ENCODE measurements at regions not wholly inside any gene's neighbourhood (a gene's known extent, or its start where the extent isn't known, plus 50 kb on each side); places are given as distances from the start of the nearest gene placed in this dataset.

- WGBS, result 66% methylated on average over 3 of the region's 3 CpGs
- H3K27me3 ChIP-seq (replicated peaks; ENCODE audit: insufficient read depth), result no peaks in the 10 kb centered on the region
- DNase-seq (ENCODE audit: low spot score), result no peak
- no peaks in the 10 kb centered on the region for H3K9me3 ChIP-seq
- no peaks in the 10 kb centered on the region for H3K36me3 ChIP-seq
- no peak overlapping the region for H3K27ac ChIP-seq
- no peaks in the 10 kb centered on the region for H3K4me1 ChIP-seq (replicated peaks)
- no peak for TF ChIP-seq CTCF (IDR thresholded peaks at IDR 0.05)
- TF ChIP-seq POLR2AphosphoS5 (IDR thresholded peaks at IDR 0.05), result no peak
- no peak for TF ChIP-seq POLR2A (IDR thresholded peaks at IDR 0.05)
- intact Hi-C loops (cut with DNase I), result no loop called here
- no peak overlapping the region for H3K4me3 ChIP-seq
Measured at GRCh38 chr5:4627131-4627530, 513.0 kb upstream of the ADAMTS16 start.

- TF ChIP-seq CTCF (IDR thresholded peaks at IDR 0.05), result no peak
- TF ChIP-seq POLR2AphosphoS5 (IDR thresholded peaks at IDR 0.05), result no peak
- no peak for TF ChIP-seq POLR2A (IDR thresholded peaks at IDR 0.05)
- intact Hi-C loops (cut with DNase I), result no loop called here
- WGBS, result 69% methylated on average over 9 of the region's 9 CpGs
- Histone ChIP-seq H3K4me3 (no peak overlapping the region), H3K36me3 (no peaks in the 10 kb centered on the region), H3K27me3 (replicated peaks; ENCODE audit: insufficient read depth) (no peaks in the 10 kb centered on the region), H3K9me3 (no peaks in the 10 kb centered on the region), H3K4me1 (replicated peaks) (no peaks in the 10 kb centered on the region), H3K27ac (no peak overlapping the region)
- DNase-seq (ENCODE audit: low spot score), result no peak
Measured at GRCh38 chr5:4627929-4628328, 512.2 kb upstream of the ADAMTS16 start.

GRCh38 chr5:4628645-4629385, 511.3 kb upstream of the ADAMTS16 start:
- Histone ChIP-seq H3K4me3 (no peak overlapping the region), H3K36me3 (no peaks in the 10 kb centered on the region), H3K27ac (no peak overlapping the region), H3K4me1 (replicated peaks) (no peaks in the 10 kb centered on the region), H3K27me3 (replicated peaks; ENCODE audit: insufficient read depth) (no peaks in the 10 kb centered on the region), H3K9me3 (no peaks in the 10 kb centered on the region)
- intact Hi-C loops (cut with DNase I), result no loop called here
- TF ChIP-seq POLR2AphosphoS5 (IDR thresholded peaks at IDR 0.05), result no peak
- no peak for TF ChIP-seq POLR2A (IDR thresholded peaks at IDR 0.05)
- TF ChIP-seq CTCF (IDR thresholded peaks at IDR 0.05), result no peak
- WGBS, result 83% methylated on average over 14 of the region's 14 CpGs
- no peak for DNase-seq (ENCODE audit: low spot score)

- no peak overlapping the region for H3K27ac ChIP-seq
- H3K4me1 ChIP-seq (replicated peaks), result no peaks in the 10 kb centered on the region
- no peaks in the 10 kb centered on the region for H3K27me3 ChIP-seq (replicated peaks; ENCODE audit: insufficient read depth)
- WGBS, result 67% methylated on average over 11 of the region's 11 CpGs
- TF ChIP-seq POLR2AphosphoS5 (IDR thresholded peaks at IDR 0.05) (no peak), CTCF (IDR thresholded peaks at IDR 0.05) (no peak), POLR2A (IDR thresholded peaks at IDR 0.05) (no peak)
- H3K36me3 ChIP-seq, result no peaks in the 10 kb centered on the region
- no peak for DNase-seq (ENCODE audit: low spot score)
- no peaks in the 10 kb centered on the region for H3K9me3 ChIP-seq
- intact Hi-C loops (cut with DNase I), result no loop called here
- no peak overlapping the region for H3K4me3 ChIP-seq
Measured at GRCh38 chr5:4630031-4630430, 510.1 kb upstream of the ADAMTS16 start.

GRCh38 chr5:4634342-4634741, 505.8 kb upstream of the ADAMTS16 start:
- Histone ChIP-seq H3K36me3 (no peaks in the 10 kb centered on the region), H3K9me3 (no peaks in the 10 kb centered on the region), H3K27me3 (replicated peaks; ENCODE audit: insufficient read depth) (no peaks in the 10 kb centered on the region), H3K27ac (no peak overlapping the region), H3K4me1 (replicated peaks) (no peaks in the 10 kb centered on the region), H3K4me3 (no peak overlapping the region)
- intact Hi-C loops (cut with DNase I), result no loop called here
- 60% methylated on average over 2 of the region's 2 CpGs for WGBS
- TF ChIP-seq POLR2AphosphoS5 (IDR thresholded peaks at IDR 0.05) (no peak), CTCF (IDR thresholded peaks at IDR 0.05) (no peak), POLR2A (IDR thresholded peaks at IDR 0.05) (no peak)
- no peak for DNase-seq (ENCODE audit: low spot score)

All from prostate gland (tissue), 2 donors.